K562 (cell line): ENCODE measurements at regions not wholly inside any gene's neighbourhood (a gene's known extent, or its start where the extent isn't known, plus 50 kb on each side); places are given as distances from the start of the nearest gene placed in this dataset.

Experiments
- ATAC-seq: fragments of 200-7000 bp; cut with Tn5 transposase; 3 replicates; pipeline ENCODE4 v1.9.1; 2020; ENCODE audit warnings: moderate library complexity
- BruUV-seq: library from RNA; stranded (reverse); fragments of 400-500 nt; replicated peaks from 2 replicates; lab custom pipeline; 2021; lab: Mats Ljungman, UMichigan
- CTCF ChIA-PET: fragments of 300-600 bp; formaldehyde crosslinking; extraction: SDS; loops from one replicate; lab custom pipeline; 2021; ENCODE audit warnings: low intra/inter-chr PET ratio; lab: Yijun Ruan, JAX
- POLR2A ChIA-PET: fragments of 300-600, 350-650 bp; sonication (Branson Sonifier 250); formaldehyde crosslinking; extraction: SDS; loops from one replicate; lab custom pipeline; 2021; ENCODE audit warnings: antibody characterized with exemption, inconsistent platforms; lab: Yijun Ruan, JAX
- DNase-seq, 4 experiments: peaks; one replicate each; pipeline versions ENCODE4 v3.0.0 to v3.0.0-alpha.2; 2011 to 2018; ENCODE audit warnings: low spot score in 3 of 4, mixed read lengths in 3 of 4; ENCODE audit errors: extremely low read depth in 1 of 4
- FAIRE-seq: peaks from 2 replicates; lab custom pipeline; 2011; peaks lifted over from hg19 to GRCh38; lab: Jason Lieb, UNC
- H2AFZ ChIP-seq: 2 replicates; pipeline ENCODE4 v1.6.0; 2011; ENCODE audit warnings: low read depth, low read length, control low read depth, inconsistent platforms
- H3K27ac ChIP-seq: fragments of 200-600 bp; 3 replicates; pipeline ENCODE4 v1.8.0; 2011; ENCODE audit warnings: low read depth, mild to moderate bottlenecking, control low read depth, inconsistent platforms, low read length, moderate library complexity, mixed read lengths; ENCODE audit errors: extremely low read depth
- H3K27me3 ChIP-seq, 2 experiments: fragments of 300-600 bp in 1 of 2; 2 replicates in 1 of 2; 3 replicates in 1 of 2; pipeline versions ENCODE4 v1.6.0 to v1.8.0; 2011; ENCODE audit warnings: inconsistent platforms in 2 of 2, low read length in 2 of 2, mild to moderate bottlenecking in 1 of 2, mixed read lengths in 1 of 2, moderate library complexity in 1 of 2; ENCODE audit not compliant: control insufficient read depth in 2 of 2, insufficient read depth in 2 of 2
- H3K36me3 ChIP-seq: fragments of 300-600 bp; 3 replicates; pipeline ENCODE4 v1.8.0; 2011; ENCODE audit warnings: mild to moderate bottlenecking, low read length, inconsistent platforms; ENCODE audit not compliant: control insufficient read depth, insufficient read depth
- H3K4me1 ChIP-seq, 2 experiments: fragments of 200-600 bp in 1 of 2; replicated peaks in 1 of 2; 2 replicates in 1 of 2; 3 replicates in 1 of 2; pipeline versions ENCODE4 v1.5.1 to v1.8.0; 2011; ENCODE audit warnings: inconsistent platforms in 2 of 2, low read length in 2 of 2, mild to moderate bottlenecking in 1 of 2, mixed read lengths in 1 of 2, moderate library complexity in 1 of 2; ENCODE audit not compliant: control insufficient read depth in 2 of 2, insufficient read depth in 2 of 2
- H3K4me2 ChIP-seq: 2 replicates; pipeline ENCODE4 v1.6.1; 2011; ENCODE audit warnings: low read length, control low read depth, inconsistent platforms, mixed read lengths; ENCODE audit not compliant: insufficient read depth
- H3K4me3 ChIP-seq: fragments of 200-600 bp; sonication (generic), shearing (Covaris generic); 2 replicates; pipeline ENCODE4 v1.5.1; 2016; ENCODE audit warnings: control low read depth, inconsistent platforms
- H3K79me2 ChIP-seq: fragments of 200-600 bp; 3 replicates; pipeline ENCODE4 v1.8.0; 2011; ENCODE audit warnings: low read length, inconsistent platforms; ENCODE audit not compliant: control insufficient read depth, insufficient read depth
- H3K9ac ChIP-seq, 2 experiments: 2 replicates each; pipeline versions ENCODE4 v1.6.0 to v1.6.1; 2011; ENCODE audit warnings: low read depth in 2 of 2, low read length in 2 of 2, control low read depth in 1 of 2, inconsistent platforms in 1 of 2, mild to moderate bottlenecking in 1 of 2, mixed read lengths in 1 of 2; ENCODE audit not compliant: insufficient read depth in 1 of 2
- H3K9me1 ChIP-seq: one replicate; pipeline ENCODE4 v1.6.0; 2011; ENCODE audit warnings: inconsistent platforms, mild to moderate bottlenecking, low read length, moderate library complexity; ENCODE audit not compliant: control insufficient read depth, insufficient read depth
- H3K9me3 ChIP-seq: replicated peaks from 2 replicates; pipeline ENCODE4 v1.5.1; 2011; ENCODE audit warnings: low read depth, low read length, inconsistent platforms; ENCODE audit not compliant: control insufficient read depth, insufficient read depth
- H4K20me1 ChIP-seq: replicated peaks from 2 replicates; pipeline ENCODE4 v1.6.1; 2011; ENCODE audit warnings: low read length, inconsistent platforms, mixed read lengths; ENCODE audit not compliant: control insufficient read depth, insufficient read depth
- GATAD2A ChIP-seq: fragments of 450-650 bp; IDR thresholded peaks from 2 replicates; pipeline ENCODE4 v1.6.1; 2017
- KLF16 ChIP-seq: IDR thresholded peaks from 2 replicates; pipeline ENCODE4 v1.6.1; 2016; ENCODE audit warnings: antibody characterized with exemption
- MCM5 ChIP-seq: fragments of 450-650 bp; IDR thresholded peaks from 2 replicates; pipeline ENCODE4 v1.6.1; 2016; ENCODE audit warnings: low read depth
- NUFIP1 ChIP-seq: fragments of 450-650 bp; IDR thresholded peaks from 2 replicates; pipeline ENCODE4 v1.6.1; 2018; ENCODE audit not compliant: partially characterized antibody
- POU5F1 ChIP-seq: fragments of 150-350 bp; IDR thresholded peaks from 2 replicates; pipeline ENCODE4 v1.6.1; 2014; ENCODE audit warnings: borderline replicate concordance, low read length, low read depth, mild to moderate bottlenecking; ENCODE audit not compliant: partially characterized antibody
- PREB ChIP-seq: sonication (generic); formaldehyde crosslinking; IDR thresholded peaks from 2 replicates; pipeline ENCODE4 v1.8.1; 2023; ENCODE audit warnings: mild to moderate bottlenecking, missing genetic modification reagents
- PTBP1 ChIP-seq: fragments of 200-400 bp; formaldehyde crosslinking; IDR thresholded peaks from 2 replicates; pipeline ENCODE4 v1.6.1; 2017; ENCODE audit warnings: low read depth, low read length
- SLC30A9 ChIP-seq: fragments of 250-450 bp; sonication (Bioruptor Pico); IDR thresholded peaks from 2 replicates; pipeline ENCODE4 v1.8.0; 2022; ENCODE audit warnings: mild to moderate bottlenecking, moderate library complexity
- TAF9B ChIP-seq: fragments of 450-650 bp; IDR thresholded peaks from 2 replicates; pipeline ENCODE4 v1.6.1; 2018; ENCODE audit warnings: mild to moderate bottlenecking; ENCODE audit not compliant: partially characterized antibody
- WGBS: fragments of 100-300 bp; shearing (Covaris generic); methylation state at CpG from one replicate; pipeline ENCODE4 v1.1.6; 2016; ENCODE audit warnings: low coverage, mixed read lengths; ENCODE audit not compliant: insufficient coverage; ENCODE audit errors: missing lambda C conversion rate; 5-methylcytosine and 5-hydroxymethylcytosine counted together
- in situ Hi-C: fragments of 300-500 bp; cut with MboI; formaldehyde crosslinking; loops from 4 replicates; pipeline ENCODE4 v1.15.0; 2018; ENCODE audit warnings: inconsistent platforms, mixed read lengths
- intact Hi-C: fragments of 100-400 bp; cut with micrococcal nuclease; formaldehyde crosslinking; loops from 2 replicates; pipeline ENCODE4 v1.14.2; 2022
- TF ChIP-seq, protein P1 (sequence below): fragments of 450-650 bp; IDR thresholded peaks from 2 replicates; pipeline ENCODE4 v1.6.1; 2016; ENCODE audit warnings: borderline replicate concordance

DNA sequence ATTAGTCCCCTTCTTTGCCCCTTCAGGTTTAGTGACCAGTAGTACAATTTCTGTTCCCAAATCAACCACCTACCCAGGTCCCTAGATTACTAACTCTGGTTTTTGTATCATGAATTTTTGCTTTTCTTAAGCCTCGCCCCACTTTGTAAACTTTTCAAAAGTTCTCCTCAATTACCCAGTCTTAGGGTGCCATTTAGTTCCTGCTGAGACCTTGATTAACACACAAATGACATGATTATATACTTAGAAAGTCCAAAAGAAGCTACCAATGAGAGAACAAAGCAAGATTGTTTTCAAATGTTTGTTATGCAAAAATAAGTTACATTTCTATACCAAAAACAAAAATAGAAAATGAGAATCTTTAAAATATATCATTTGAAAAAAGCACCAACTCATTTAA lies 594.4 kb downstream of the SQOR start:
- no peak for FAIRE-seq
- WGBS = 0% methylated on average over 1 of the region's 1 CpG
- Histone ChIP-seq H3K4me1 (no peaks in the 10 kb centered on the region), H2AFZ (no peak overlapping the region), H4K20me1 (no peaks in the 10 kb centered on the region), H3K9ac (no peak overlapping the region), H3K4me3 (no peak overlapping the region), H3K27ac (no peak overlapping the region), H3K79me2 (no peaks in the 10 kb centered on the region), H3K36me3 (no peaks in the 10 kb centered on the region), H3K9me1 (no peaks in the 10 kb centered on the region), H3K9me3 (no peaks in the 10 kb centered on the region), H3K4me2 (no peak overlapping the region), H3K27me3 (no peaks in the 10 kb centered on the region)
- no TSS peak for BruUV-seq
- in situ Hi-C loops = no loop called here
- POLR2A ChIA-PET = no interaction called here
- no peak for ATAC-seq
- no peak for DNase-seq
- TF ChIP-seq KLF16 = no peak
- TF ChIP-seq PTBP1 = no peak
- TF ChIP-seq NUFIP1 = no peak
- no peak for TF ChIP-seq MCM5
- no peak for TF ChIP-seq GATAD2A
- TF ChIP-seq, protein P1, sequence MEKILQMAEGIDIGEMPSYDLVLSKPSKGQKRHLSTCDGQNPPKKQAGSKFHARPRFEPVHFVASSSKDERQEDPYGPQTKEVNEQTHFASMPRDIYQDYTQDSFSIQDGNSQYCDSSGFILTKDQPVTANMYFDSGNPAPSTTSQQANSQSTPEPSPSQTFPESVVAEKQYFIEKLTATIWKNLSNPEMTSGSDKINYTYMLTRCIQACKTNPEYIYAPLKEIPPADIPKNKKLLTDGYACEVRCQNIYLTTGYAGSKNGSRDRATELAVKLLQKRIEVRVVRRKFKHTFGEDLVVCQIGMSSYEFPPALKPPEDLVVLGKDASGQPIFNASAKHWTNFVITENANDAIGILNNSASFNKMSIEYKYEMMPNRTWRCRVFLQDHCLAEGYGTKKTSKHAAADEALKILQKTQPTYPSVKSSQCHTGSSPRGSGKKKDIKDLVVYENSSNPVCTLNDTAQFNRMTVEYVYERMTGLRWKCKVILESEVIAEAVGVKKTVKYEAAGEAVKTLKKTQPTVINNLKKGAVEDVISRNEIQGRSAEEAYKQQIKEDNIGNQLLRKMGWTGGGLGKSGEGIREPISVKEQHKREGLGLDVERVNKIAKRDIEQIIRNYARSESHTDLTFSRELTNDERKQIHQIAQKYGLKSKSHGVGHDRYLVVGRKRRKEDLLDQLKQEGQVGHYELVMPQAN = no peak
- no peak for TF ChIP-seq TAF9B
- no peak for TF ChIP-seq PREB
- no peak for TF ChIP-seq SLC30A9 (CRISPR knock-in tag)
- TF ChIP-seq POU5F1 = no peak
- TF ChIP-seq, all 486 proteins: peak for 0
- intact Hi-C loops = no loop called here
- CTCF ChIA-PET = no interaction called here
